Glutamatergic neuron (in vitro differentiated cells): ENCODE measurements at regions not wholly inside any gene's neighbourhood (a gene's known extent, or its start where the extent isn't known, plus 50 kb on each side); places are given as distances from the start of the nearest gene placed in this dataset.
A peak's percentile ranks its signal among the peaks of the same experiment; 100 is the strongest.

ENCODE experiments used
- DNase-seq: peaks from one replicate; pipeline ENCODE4 v3.0.0; 2022
- H3K27ac Mint-ChIP-seq: one replicate; pipeline ENCODE4 v1.8.0; 2020; ENCODE audit warnings: mild to moderate bottlenecking, mixed read lengths, inconsistent platforms; ENCODE audit not compliant: unreplicated experiment
- H3K27me3 Mint-ChIP-seq: one replicate; pipeline ENCODE4 v1.8.0; 2020; ENCODE audit warnings: mild to moderate bottlenecking, moderate library complexity, mixed read lengths, inconsistent platforms; ENCODE audit not compliant: unreplicated experiment
- H3K36me3 Mint-ChIP-seq: one replicate; pipeline ENCODE4 v1.8.0; 2020; ENCODE audit warnings: mild to moderate bottlenecking, mixed read lengths, inconsistent platforms; ENCODE audit not compliant: unreplicated experiment
- H3K4me1 Mint-ChIP-seq: one replicate; pipeline ENCODE4 v1.8.0; 2020; ENCODE audit warnings: mild to moderate bottlenecking, low read depth, mixed read lengths, inconsistent platforms; ENCODE audit not compliant: unreplicated experiment
- H3K4me3 Mint-ChIP-seq: one replicate; pipeline ENCODE4 v1.8.0; 2020; ENCODE audit warnings: mild to moderate bottlenecking, mixed read lengths, inconsistent platforms; ENCODE audit not compliant: unreplicated experiment
- H3K9me3 Mint-ChIP-seq: one replicate; pipeline ENCODE4 v1.8.0; 2020; ENCODE audit warnings: mild to moderate bottlenecking, moderate library complexity, mixed read lengths, inconsistent platforms; ENCODE audit not compliant: unreplicated experiment
- TF ChIP-seq, protein P1 (sequence below): fragments of 200-600 bp; sonication (generic); IDR thresholded peaks from one replicate; pipeline ENCODE4 v1.5.0; 2021; ENCODE audit not compliant: partially characterized antibody, unreplicated experiment

DNA sequence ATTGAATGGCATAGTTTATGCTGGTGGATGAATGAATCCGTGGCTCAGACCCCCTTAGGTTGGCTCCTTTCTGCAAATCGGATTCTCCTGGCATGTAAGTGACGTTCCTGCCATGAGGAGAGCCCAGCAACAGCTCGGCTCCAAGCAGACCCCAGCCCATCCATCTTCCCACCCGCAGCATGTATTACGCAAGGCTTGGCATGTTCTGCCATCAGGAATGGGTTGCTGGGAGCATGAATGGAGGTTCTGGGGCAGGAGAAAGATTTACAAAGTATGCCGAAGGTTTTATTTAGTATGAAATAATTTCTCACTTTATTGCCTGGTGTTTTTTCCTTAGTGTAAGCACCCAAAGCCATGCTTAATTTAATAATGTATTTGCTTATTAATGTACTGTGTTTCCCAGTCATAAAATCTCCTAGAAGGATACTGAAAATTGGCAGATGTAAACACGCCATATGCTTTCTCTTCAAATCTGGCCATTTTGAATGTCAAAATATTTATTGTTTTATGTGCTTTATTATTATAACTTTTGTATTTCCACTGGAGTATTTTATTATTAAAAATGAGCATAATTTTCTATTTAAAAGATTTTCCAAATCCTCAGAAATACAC, 128.5 kb downstream of the ACKR3 start:
- Mint-ChIP-seq H3K4me3 (no peak overlapping the region), H3K9me3 (peaks cover 3% of the 10 kb centered on the region), H3K27ac (no peak overlapping the region), H3K4me1 (peaks cover 2% of the 10 kb centered on the region), H3K27me3 (peaks cover 7% of the 10 kb centered on the region), H3K36me3 (no peaks in the 10 kb centered on the region)
- no peak for DNase-seq
- TF ChIP-seq, protein P1, sequence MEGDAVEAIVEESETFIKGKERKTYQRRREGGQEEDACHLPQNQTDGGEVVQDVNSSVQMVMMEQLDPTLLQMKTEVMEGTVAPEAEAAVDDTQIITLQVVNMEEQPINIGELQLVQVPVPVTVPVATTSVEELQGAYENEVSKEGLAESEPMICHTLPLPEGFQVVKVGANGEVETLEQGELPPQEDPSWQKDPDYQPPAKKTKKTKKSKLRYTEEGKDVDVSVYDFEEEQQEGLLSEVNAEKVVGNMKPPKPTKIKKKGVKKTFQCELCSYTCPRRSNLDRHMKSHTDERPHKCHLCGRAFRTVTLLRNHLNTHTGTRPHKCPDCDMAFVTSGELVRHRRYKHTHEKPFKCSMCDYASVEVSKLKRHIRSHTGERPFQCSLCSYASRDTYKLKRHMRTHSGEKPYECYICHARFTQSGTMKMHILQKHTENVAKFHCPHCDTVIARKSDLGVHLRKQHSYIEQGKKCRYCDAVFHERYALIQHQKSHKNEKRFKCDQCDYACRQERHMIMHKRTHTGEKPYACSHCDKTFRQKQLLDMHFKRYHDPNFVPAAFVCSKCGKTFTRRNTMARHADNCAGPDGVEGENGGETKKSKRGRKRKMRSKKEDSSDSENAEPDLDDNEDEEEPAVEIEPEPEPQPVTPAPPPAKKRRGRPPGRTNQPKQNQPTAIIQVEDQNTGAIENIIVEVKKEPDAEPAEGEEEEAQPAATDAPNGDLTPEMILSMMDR: no peak

- Mint-ChIP-seq H3K4me3 (no peak overlapping the region), H3K27ac (no peak overlapping the region), H3K9me3 (peaks cover 1% of the 10 kb centered on the region), H3K4me1 (peaks cover 3% of the 10 kb centered on the region), H3K36me3 (no peaks in the 10 kb centered on the region), H3K27me3 (peaks cover 7% of the 10 kb centered on the region)
- TF ChIP-seq, protein P1: no peak
- no peak for DNase-seq
Observed at GRCh38 chr2:236700703-236701102, 131.1 kb downstream of the ACKR3 start.

- H3K27me3 Mint-ChIP-seq: peaks cover 11% of the 10 kb centered on the region
- TF ChIP-seq, protein P1: peak; percentile 9
- H3K4me3 Mint-ChIP-seq: no peak overlapping the region
- no peaks in the 10 kb centered on the region for H3K9me3 Mint-ChIP-seq
- H3K27ac Mint-ChIP-seq: no peak overlapping the region
- DNase-seq: no peak
- H3K4me1 Mint-ChIP-seq: peaks cover 4% of the 10 kb centered on the region
- H3K36me3 Mint-ChIP-seq: no peaks in the 10 kb centered on the region
Observed at GRCh38 chr2:236702657-236703372, 133.2 kb downstream of the ACKR3 start.

GRCh38 chr2:236703373-236703709, 133.7 kb downstream of the ACKR3 start:
- Mint-ChIP-seq H3K4me1 (peaks cover 4% of the 10 kb centered on the region), H3K9me3 (no peaks in the 10 kb centered on the region), H3K36me3 (no peaks in the 10 kb centered on the region), H3K27ac (no peak overlapping the region), H3K27me3 (peaks cover 11% of the 10 kb centered on the region), H3K4me3 (no peak overlapping the region)
- TF ChIP-seq, protein P1: no peak
- DNase-seq: no peak

GRCh38 chr2:236703906-236704305, 134.3 kb downstream of the ACKR3 start:
- Mint-ChIP-seq H3K9me3 (no peaks in the 10 kb centered on the region), H3K4me1 (peaks cover 4% of the 10 kb centered on the region), H3K36me3 (no peaks in the 10 kb centered on the region), H3K4me3 (no peak overlapping the region), H3K27ac (no peak overlapping the region), H3K27me3 (peaks cover 11% of the 10 kb centered on the region)
- TF ChIP-seq, protein P1: no peak
- DNase-seq: no peak
